CD4-positive, alpha-beta T cell treated with Interleukin-2 at 100 ng/mL for 4 hours (primary cell): ENCODE measurements at regions not wholly inside any gene's neighbourhood (a gene's known extent, or its start where the extent isn't known, plus 50 kb on each side); places are given as distances from the start of the nearest gene placed in this dataset.

Experiments used
- DNase-seq: peaks from one replicate; pipeline ENCODE4 v3.0.0-alpha.2; 2020; ENCODE audit warnings: low spot score

GRCh38 chr13:40170091-40170490 is 496.4 kb downstream of the FOXO1 start:
- no peak for DNase-seq

DNA sequence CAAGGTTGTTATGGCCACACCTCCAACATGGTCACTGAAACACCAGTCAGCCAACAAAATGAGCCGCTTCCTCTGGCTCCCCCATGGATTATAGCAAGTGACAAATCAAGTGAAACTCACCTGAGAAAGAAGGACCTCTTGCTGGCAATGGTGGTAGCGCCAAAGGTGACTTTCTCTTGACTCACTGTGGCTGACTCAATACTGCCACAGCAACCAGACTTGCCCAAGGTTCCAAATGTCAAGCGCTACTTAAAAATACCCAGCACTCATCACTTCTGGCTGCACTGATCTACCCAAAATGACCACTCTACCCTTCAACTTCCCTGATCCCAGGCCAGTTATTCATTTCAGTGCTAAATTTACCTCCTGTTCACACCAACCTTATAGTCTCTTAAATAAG is 495.5 kb downstream of the FOXO1 start:
- no peak for DNase-seq

DNA sequence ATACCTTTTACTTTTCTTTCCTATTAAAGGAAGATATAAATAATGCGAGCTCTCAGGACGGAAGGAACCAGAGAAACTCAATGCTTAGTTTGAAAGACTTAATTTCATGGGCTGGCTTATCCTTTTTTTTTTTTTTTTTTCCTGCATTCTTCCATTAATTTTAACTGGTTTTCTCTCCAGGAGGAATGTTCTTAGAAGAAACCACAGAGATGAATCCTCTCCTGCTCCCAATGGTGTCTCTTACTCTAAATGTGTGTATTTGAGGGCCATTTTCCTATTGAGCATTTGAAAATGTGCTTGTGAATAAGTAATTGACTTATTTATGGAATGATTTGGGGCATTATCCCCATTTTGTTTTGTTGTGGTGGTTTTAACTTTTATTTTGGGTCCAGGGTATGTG is 494.9 kb downstream of the FOXO1 start:
- DNase-seq: no peak

DNA sequence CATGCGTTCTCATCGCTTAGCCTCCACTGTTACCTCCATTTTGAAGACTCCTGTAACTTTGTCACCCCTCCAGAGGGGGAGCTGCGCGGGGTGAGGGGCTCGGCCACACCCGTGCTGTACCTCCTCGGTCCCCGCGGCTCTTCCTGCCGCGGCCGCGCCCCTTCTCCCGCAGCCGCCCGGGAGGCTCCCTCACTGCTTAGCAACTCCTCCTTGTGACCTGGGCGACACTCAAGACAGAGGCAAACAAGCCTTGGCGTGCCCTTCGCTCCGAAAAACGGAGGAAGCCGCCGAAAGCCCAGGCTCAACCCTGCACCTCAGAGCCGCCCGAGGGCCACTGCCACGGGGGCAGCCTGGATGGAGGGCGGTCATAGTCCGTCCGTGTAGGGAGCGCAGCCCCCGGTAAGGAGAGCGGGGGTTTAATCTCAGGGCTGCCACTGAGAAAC is 494.3 kb downstream of the FOXO1 start:
- no peak for DNase-seq

DNA sequence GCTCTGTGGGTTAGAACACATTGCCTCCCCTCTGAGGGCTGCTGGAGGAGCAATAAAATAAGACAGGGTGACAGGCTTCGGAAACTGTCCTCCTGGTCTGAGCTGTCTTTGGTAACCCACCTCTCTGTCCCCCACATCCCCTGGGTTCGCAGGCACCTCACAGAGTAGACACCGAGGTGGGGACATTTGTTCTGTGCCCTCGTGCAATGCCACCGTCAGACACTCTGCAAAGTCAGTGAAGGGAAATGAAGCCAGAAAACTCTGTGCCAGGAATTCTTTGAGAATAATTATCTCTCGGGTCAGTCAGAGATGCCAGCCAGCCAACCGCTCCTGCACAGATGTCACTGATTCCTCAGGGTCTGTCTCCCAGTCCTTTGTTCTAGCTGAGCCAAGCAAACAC is 493.6 kb downstream of the FOXO1 start:
- DNase-seq: no peak

DNA sequence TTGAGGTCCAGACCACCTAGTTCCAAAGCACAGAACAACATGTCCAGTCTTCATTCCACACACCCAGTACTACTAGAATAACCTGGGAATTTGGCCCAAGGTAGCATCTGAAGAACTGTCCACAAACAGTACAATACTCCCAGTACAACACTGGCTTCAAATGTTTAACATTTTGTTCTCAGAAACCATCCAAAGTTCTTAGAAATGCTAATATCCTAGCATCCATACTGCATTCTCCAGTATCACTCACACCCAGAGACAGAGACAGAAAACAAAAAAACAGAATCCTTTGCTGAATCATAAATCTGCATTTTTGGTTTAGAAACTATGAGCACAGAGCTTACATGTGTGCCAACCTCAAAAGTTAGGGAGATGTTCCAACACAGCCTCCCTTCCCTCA is 490.8 kb downstream of the FOXO1 start:
- DNase-seq: no peak

- no peak for DNase-seq
Measured at GRCh38 chr13:40176242-40176641, 490.2 kb downstream of the FOXO1 start.

DNA sequence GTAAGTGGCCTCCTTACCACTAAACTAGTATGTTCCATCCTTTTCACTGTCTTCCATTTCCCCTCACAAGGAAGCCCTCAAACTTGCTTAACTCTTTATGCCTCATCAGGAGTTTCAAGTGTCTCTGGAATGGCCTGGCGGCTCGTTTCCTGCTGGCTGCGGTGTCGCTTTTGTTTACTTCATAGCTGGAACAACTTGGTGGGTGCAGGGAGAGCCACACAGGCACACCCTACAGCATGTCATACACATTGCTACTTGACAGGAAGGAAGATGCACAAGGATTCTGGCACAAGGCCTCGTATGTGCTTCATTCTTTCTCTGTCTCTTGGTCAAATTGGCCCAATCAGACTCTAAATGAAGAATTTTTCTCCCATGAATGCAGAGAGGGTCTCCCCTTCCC is 488.3 kb downstream of the FOXO1 start:
- no peak for DNase-seq

- DNase-seq: no peak
Measured at GRCh38 chr13:40179445-40180281, 486.8 kb downstream of the FOXO1 start.

GRCh38 chr13:40180776-40181175 is 485.7 kb downstream of the FOXO1 start:
- DNase-seq: no peak

DNA sequence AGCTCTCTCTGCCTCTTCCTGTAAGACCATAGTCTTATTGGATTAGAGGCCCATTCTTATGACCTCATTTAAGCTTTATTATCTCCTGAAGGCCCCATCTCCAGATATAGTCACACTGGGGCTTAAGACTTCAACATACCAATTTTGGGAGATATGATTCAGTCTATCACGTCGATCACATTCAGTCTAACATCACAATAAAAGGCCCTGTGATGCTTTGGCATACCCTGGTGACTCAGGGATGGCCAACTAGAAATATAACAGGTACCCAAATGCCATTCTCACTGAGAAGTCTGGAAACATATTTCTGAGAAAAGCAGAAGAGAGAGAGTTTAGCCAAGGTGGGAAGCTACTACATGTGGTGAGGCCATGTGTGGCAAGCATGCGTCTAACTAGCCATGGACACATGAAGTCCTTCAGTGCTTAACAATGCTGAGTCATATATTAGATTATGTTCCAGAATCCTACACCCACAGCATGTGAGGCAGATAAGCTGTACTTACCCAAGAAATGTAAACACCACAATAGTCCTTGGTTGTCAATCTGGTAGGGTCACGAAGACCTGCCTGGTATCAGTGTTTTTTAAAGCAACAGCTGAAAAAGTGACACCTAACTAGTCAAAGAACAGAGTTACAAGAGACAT is 485.1 kb downstream of the FOXO1 start:
- DNase-seq: no peak

- DNase-seq: no peak
Measured at GRCh38 chr13:40182591-40182990, 483.9 kb downstream of the FOXO1 start.

DNA sequence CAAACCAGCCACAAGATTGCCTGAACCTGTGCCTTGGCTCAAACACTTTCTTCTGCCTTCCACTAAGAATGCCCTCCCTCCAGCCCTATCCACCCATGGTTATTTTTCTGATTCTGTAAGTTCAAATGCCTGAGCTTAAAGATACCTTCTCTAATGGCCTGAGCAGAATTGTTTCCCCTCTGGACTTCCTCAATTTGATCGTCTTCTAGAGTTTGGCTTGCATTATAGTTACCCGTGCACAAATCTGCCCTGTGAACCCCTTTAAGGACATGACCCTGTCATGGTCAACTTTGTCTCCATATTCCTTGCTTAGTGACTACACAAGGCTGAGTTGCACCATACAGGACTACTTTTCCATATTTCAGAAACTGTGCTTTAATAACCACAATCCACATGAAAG is 481.0 kb downstream of the FOXO1 start:
- DNase-seq: no peak

DNA sequence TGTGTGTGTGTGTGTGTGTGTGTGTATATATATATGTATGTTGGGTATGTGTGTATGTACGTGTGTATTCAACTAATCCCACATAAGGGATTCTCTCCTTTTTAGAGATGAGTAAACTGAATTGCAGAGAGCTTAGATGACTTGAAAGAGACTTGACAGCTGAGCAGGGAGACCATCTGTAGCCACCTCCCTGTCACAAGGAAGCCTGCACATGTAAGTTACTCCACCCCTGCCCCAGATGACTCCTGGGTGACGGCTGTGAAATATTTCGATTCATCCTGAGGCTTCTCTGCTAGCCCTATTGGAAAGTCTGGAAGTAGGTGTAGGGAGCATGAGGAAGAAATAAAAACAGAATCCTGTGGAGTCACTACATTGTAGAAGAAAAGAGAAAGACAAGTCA is 480.4 kb downstream of the FOXO1 start:
- DNase-seq: no peak

- no peak for DNase-seq
Measured at GRCh38 chr13:40186626-40187323, 479.7 kb downstream of the FOXO1 start.

- DNase-seq: peak; percentile 84
Measured at GRCh38 chr13:40187324-40187795, 479.1 kb downstream of the FOXO1 start.

GRCh38 chr13:40187841-40188591 is 478.4 kb downstream of the FOXO1 start:
- peak; percentile 57 for DNase-seq

DNA sequence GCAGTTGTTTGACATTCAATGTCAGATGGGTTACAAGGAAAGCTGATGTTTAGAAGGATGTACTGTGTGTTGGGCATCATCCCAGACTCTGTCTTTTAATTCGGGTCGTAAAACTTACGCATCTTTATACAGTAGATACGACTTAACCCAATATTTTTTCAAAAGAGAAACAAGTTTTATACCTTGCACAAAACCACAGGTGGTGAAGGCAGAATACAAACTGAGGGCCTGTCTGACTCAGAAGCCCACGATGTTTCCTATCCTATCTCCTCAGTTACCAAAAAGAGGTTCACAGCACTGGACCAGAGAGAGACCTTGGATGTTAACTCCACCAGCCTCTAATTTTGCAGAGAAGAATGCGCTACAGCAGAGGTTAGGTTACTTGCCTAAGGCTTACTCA is 477.0 kb downstream of the FOXO1 start:
- DNase-seq: peak; percentile 54

- no peak for DNase-seq
Measured at GRCh38 chr13:40189898-40190630, 476.4 kb downstream of the FOXO1 start.

DNA sequence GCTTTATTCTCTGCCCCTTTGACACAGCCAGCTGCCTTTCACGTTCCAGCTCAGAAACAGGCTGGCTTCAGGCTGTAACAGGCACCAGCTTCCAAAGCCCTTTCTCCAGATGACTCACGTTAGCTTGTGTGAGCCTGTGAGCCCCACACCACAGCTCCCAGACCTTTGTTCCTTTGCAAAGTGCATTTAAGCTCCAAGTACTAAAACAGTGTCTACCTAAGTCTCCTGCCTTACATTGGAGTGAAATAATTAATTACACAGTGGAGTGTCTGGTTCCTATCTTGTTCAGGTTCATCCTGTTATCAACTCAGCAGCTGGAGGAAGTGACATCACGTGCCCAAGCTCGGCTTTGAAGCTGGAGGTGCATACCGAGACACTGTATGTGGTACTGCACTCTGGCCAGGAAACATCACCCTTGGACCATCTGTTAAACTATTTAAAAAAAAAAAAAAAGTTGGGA is 475.8 kb downstream of the FOXO1 start:
- peak; percentile 69 for DNase-seq
